MCF 10A (cell line): ENCODE measurements at regions not wholly inside any gene's neighbourhood (a gene's known extent, or its start where the extent isn't known, plus 50 kb on each side); places are given as distances from the start of the nearest gene placed in this dataset.

Source experiments
- BruUV-seq: library from RNA; stranded (reverse); fragments of 400-500 nt; replicated peaks from 2 replicates; lab custom pipeline; 2021; lab: Mats Ljungman, UMichigan
- CTCF ChIA-PET: fragments of 300-600 bp; sonication (Branson Sonifier 250); formaldehyde crosslinking; extraction: SDS; loops from one replicate; lab custom pipeline; 2021; ENCODE audit warnings: antibody characterized with exemption, inconsistent platforms; lab: Yijun Ruan, JAX
- POLR2A ChIA-PET: fragments of 300-600, 350-650 bp; sonication (Branson Sonifier 250); formaldehyde crosslinking; extraction: SDS; loops from one replicate; lab custom pipeline; 2020; ENCODE audit warnings: antibody characterized with exemption, inconsistent platforms; lab: Yijun Ruan, JAX
- DNase-seq: peaks from one replicate; pipeline ENCODE4 v3.0.0-alpha.2; 2018; ENCODE audit not compliant: unreplicated experiment
- H3K27ac Mint-ChIP-seq: one replicate; pipeline ENCODE4 v1.8.0; 2022; ENCODE audit warnings: mild to moderate bottlenecking, low read depth, mixed read lengths; ENCODE audit not compliant: unreplicated experiment
- H3K27me3 Mint-ChIP-seq: one replicate; pipeline ENCODE4 v1.8.0; 2022; ENCODE audit warnings: mixed read lengths; ENCODE audit not compliant: insufficient read depth, unreplicated experiment
- H3K36me3 Mint-ChIP-seq: one replicate; pipeline ENCODE4 v1.8.0; 2022; ENCODE audit warnings: mild to moderate bottlenecking, moderate library complexity, mixed read lengths; ENCODE audit not compliant: insufficient read depth, unreplicated experiment
- H3K4me1 Mint-ChIP-seq: one replicate; pipeline ENCODE4 v1.8.0; 2022; ENCODE audit warnings: mixed read lengths; ENCODE audit not compliant: insufficient read depth, unreplicated experiment
- H3K4me3 Mint-ChIP-seq: one replicate; pipeline ENCODE4 v1.8.0; 2022; ENCODE audit warnings: mild to moderate bottlenecking, moderate library complexity, mixed read lengths; ENCODE audit not compliant: unreplicated experiment
- H3K9me3 Mint-ChIP-seq: one replicate; pipeline ENCODE4 v1.8.0; 2022; ENCODE audit warnings: mixed read lengths; ENCODE audit not compliant: unreplicated experiment
- CTCF ChIP-seq: fragments of 200-600 bp; IDR thresholded peaks from one replicate; pipeline ENCODE4 v1.8.0; 2022; ENCODE audit warnings: antibody characterized with exemption, mild to moderate bottlenecking; ENCODE audit not compliant: unreplicated experiment
- intact Hi-C: fragments of 100-400 bp; cut with micrococcal nuclease; formaldehyde crosslinking; loops from 2 replicates; pipeline ENCODE4 v1.14.1; 2022

- Mint-ChIP-seq H3K4me3 (no peak overlapping the region), H3K27ac (no peak overlapping the region), H3K27me3 (no peaks in the 10 kb centered on the region), H3K4me1 (no peaks in the 10 kb centered on the region), H3K36me3 (peaks cover 5% of the 10 kb centered on the region), H3K9me3 (no peaks in the 10 kb centered on the region)
- DNase-seq = no peak
- intact Hi-C loops = no loop called here
- ChIA-PET POLR2A (interaction anchor here (0.6 kb wide), 1 partner anchor 688 kb away, joined by 3 read pairs; no protein-coding TSS in a partner anchor), CTCF (no interaction called here)
- no TSS peak for BruUV-seq
- TF ChIP-seq CTCF = no peak
Observed at GRCh38 chr3:31116651-31117050, 222.2 kb upstream of the GADL1 start.

GRCh38 chr3:31117854-31118253 lies 223.4 kb upstream of the GADL1 start:
- Mint-ChIP-seq H3K4me1 (no peaks in the 10 kb centered on the region), H3K4me3 (no peak overlapping the region), H3K27ac (no peak overlapping the region), H3K9me3 (no peaks in the 10 kb centered on the region), H3K36me3 (no peaks in the 10 kb centered on the region), H3K27me3 (no peaks in the 10 kb centered on the region)
- BruUV-seq = no TSS peak
- no peak for TF ChIP-seq CTCF
- intact Hi-C loops = no loop called here
- CTCF ChIA-PET = interaction anchor here (0.6 to 1.7 kb wide), 3 partner anchors 8 to 972 kb away, joined by 3 to 6 read pairs (median 3); no protein-coding TSS in a partner anchor
- POLR2A ChIA-PET = no interaction called here
- DNase-seq = no peak

- no peaks in the 10 kb centered on the region for H3K4me1 Mint-ChIP-seq
- H3K36me3 Mint-ChIP-seq = no peaks in the 10 kb centered on the region
- no peak for TF ChIP-seq CTCF
- ChIA-PET CTCF (interaction anchor here (0.6 to 1.9 kb wide), 3 partner anchors 116 to 355 kb away, joined by 3 to 6 read pairs (median 3); no protein-coding TSS in a partner anchor), POLR2A (interaction anchor here (1.0 kb wide), 1 partner anchor 190 kb away, joined by 4 read pairs; no protein-coding TSS in a partner anchor)
- no peak overlapping the region for H3K27ac Mint-ChIP-seq
- H3K4me3 Mint-ChIP-seq = no peak overlapping the region
- no peaks in the 10 kb centered on the region for H3K27me3 Mint-ChIP-seq
- BruUV-seq = no TSS peak
- H3K9me3 Mint-ChIP-seq = no peaks in the 10 kb centered on the region
- intact Hi-C loops = no loop called here
- no peak for DNase-seq
Observed at GRCh38 chr3:31124373-31124772, 229.9 kb upstream of the GADL1 start.

- H3K27ac Mint-ChIP-seq = no peak overlapping the region
- intact Hi-C loops = no loop called here
- H3K4me1 Mint-ChIP-seq = no peaks in the 10 kb centered on the region
- TF ChIP-seq CTCF = no peak
- no peak for DNase-seq
- H3K4me3 Mint-ChIP-seq = no peak overlapping the region
- POLR2A ChIA-PET = interaction anchor here (0.6 kb wide), 2 partner anchors 15 to 407 kb away, joined by 3 read pairs; partner anchors contain the start of gene STT3B
- H3K27me3 Mint-ChIP-seq = no peaks in the 10 kb centered on the region
- no peaks in the 10 kb centered on the region for H3K36me3 Mint-ChIP-seq
- H3K9me3 Mint-ChIP-seq = no peaks in the 10 kb centered on the region
- CTCF ChIA-PET = interaction anchor here (0.7 to 1.9 kb wide), 5 partner anchors 37 to 365 kb away, joined by 3 to 6 read pairs (median 3); no protein-coding TSS in a partner anchor
- no TSS peak for BruUV-seq
Observed at GRCh38 chr3:31125413-31126020, 231.1 kb upstream of the GADL1 start.
